ENCODE measurements at regions not wholly inside any gene's neighbourhood (a gene's known extent, or its start where the extent isn't known, plus 50 kb on each side); places are given as distances from the start of the nearest gene placed in this dataset.

- H3K36me3 ChIP-seq (ENCODE audit: low read depth), result no peaks in the 10 kb centered on the region
- ATAC-seq (ENCODE audit: low read depth) (no peak), DNase-seq (ENCODE audit: low spot score) (no peak)
- H3K9me3 ChIP-seq (ENCODE audit: severe bottlenecking), result no peaks in the 10 kb centered on the region
- no peak for TF ChIP-seq CTCF (IDR thresholded peaks at IDR 0.05; ENCODE audit: poor library complexity, severe bottlenecking)
- no peak overlapping the region for H3K27ac ChIP-seq (ENCODE audit: poor library complexity, severe bottlenecking)
- H3K4me1 ChIP-seq (ENCODE audit: insufficient read depth, poor library complexity, severe bottlenecking), result no peaks in the 10 kb centered on the region
- H3K27me3 ChIP-seq (ENCODE audit: insufficient read depth, poor library complexity, severe bottlenecking), result peaks cover 24% of the 10 kb centered on the region
- H3K4me3 ChIP-seq (ENCODE audit: severe bottlenecking), result no peak overlapping the region
These were observed 189.9 kb downstream of the DEPDC1B start for GRCh38 chr5:60510049-60510448.

DNA sequence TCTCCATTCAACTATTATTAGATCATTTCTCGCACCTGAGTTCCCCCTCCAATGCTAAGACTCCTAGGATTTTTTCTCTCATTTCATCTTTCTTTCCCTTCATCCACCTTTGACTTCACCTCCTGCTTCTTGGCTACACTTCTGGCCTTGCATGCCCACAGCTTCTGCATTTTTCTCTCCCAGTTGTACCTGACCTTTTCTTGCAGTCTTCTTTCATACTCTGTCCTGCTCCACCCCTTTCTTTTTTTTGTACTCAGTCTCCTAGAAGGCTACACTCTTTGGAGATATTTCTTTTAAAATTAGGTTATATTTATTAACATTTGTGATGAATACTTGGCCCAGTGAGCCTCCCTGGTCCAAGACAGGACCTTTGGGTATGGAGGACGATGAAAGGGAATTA lies 190.4 kb downstream of the DEPDC1B start:
- H3K4me1 ChIP-seq (ENCODE audit: insufficient read depth, poor library complexity, severe bottlenecking), result no peaks in the 10 kb centered on the region
- H3K27me3 ChIP-seq (ENCODE audit: insufficient read depth, poor library complexity, severe bottlenecking), result peaks cover 19% of the 10 kb centered on the region
- H3K27ac ChIP-seq (ENCODE audit: poor library complexity, severe bottlenecking), result no peak overlapping the region
- H3K9me3 ChIP-seq (ENCODE audit: severe bottlenecking), result no peaks in the 10 kb centered on the region
- no peak for ATAC-seq (ENCODE audit: low read depth)
- no peaks in the 10 kb centered on the region for H3K36me3 ChIP-seq (ENCODE audit: low read depth)
- TF ChIP-seq CTCF (IDR thresholded peaks at IDR 0.05; ENCODE audit: poor library complexity, severe bottlenecking), result no peak
- DNase-seq (ENCODE audit: low spot score), result no peak
- no peak overlapping the region for H3K4me3 ChIP-seq (ENCODE audit: severe bottlenecking)

DNA sequence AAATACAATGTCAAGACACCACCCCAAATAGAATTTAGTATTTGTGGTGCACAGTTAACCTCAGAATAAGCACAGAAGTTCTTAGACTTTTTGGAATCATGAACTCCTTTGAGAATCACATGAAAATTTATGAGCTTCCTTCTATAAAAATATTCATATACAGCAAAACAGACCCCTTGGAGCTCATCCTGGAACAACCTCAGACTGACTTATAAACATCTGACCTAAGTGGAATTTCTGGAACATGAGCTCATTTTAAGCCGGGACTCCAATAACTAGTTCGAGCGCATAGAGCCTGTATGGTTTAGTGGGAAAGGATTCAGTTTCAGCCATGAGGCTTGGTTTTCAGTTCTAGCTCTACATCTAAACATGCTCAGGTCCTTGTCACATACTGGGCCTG lies 192.3 kb downstream of the DEPDC1B start:
- no peak overlapping the region for H3K27ac ChIP-seq (ENCODE audit: poor library complexity, severe bottlenecking)
- no peaks in the 10 kb centered on the region for H3K4me1 ChIP-seq (ENCODE audit: insufficient read depth, poor library complexity, severe bottlenecking)
- H3K36me3 ChIP-seq (ENCODE audit: low read depth), result no peaks in the 10 kb centered on the region
- H3K4me3 ChIP-seq (ENCODE audit: severe bottlenecking), result no peak overlapping the region
- H3K9me3 ChIP-seq (ENCODE audit: severe bottlenecking), result no peaks in the 10 kb centered on the region
- no peak for ATAC-seq (ENCODE audit: low read depth)
- no peak for DNase-seq (ENCODE audit: low spot score)
- TF ChIP-seq CTCF (IDR thresholded peaks at IDR 0.05; ENCODE audit: poor library complexity, severe bottlenecking), result no peak
- H3K27me3 ChIP-seq (ENCODE audit: insufficient read depth, poor library complexity, severe bottlenecking), result peaks cover 14% of the 10 kb centered on the region

DNA sequence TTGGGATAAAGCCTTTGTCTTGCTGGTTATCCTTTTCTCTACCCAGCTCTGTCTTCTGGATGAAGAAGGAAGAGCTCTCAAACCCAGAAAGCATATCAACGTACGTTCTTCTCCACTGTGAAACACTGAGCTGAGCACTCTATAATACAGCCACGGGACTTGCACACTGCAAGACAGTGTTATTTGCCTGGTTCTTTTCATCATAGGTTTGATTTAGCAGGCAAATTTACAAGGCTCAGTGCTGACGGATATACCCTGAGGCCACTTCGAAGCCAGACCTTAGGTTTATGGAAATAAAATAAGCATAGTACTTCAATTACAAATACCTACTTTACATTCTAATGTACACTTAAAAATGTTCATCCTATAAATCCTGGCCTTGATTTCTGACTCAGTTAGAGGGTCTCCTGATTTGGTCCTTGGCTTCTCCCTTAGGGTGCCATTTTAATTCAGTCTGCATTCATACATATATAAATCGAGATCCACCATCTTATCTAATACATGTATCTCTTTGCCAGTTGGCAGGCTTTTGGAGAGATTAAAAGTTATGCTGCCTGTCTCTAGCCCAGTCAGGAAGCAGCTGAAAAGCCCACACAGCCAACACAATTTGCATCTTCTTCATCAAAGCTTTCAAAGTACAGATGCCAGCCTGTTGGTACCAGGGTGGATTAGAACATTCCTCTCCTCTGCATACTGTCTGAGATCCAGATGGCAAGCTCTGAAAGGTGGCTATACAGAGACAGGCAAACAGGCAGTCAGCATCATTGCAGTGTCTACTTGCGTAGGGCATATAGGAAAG lies 194.4 kb downstream of the DEPDC1B start:
- Histone ChIP-seq H3K9me3 (ENCODE audit: severe bottlenecking) (peaks cover 3% of the 10 kb centered on the region), H3K27ac (ENCODE audit: poor library complexity, severe bottlenecking) (no peak overlapping the region), H3K4me1 (ENCODE audit: insufficient read depth, poor library complexity, severe bottlenecking) (no peaks in the 10 kb centered on the region), H3K4me3 (ENCODE audit: severe bottlenecking) (no peak overlapping the region), H3K27me3 (ENCODE audit: insufficient read depth, poor library complexity, severe bottlenecking) (peaks cover 7% of the 10 kb centered on the region), H3K36me3 (ENCODE audit: low read depth) (no peaks in the 10 kb centered on the region)
- ATAC-seq (ENCODE audit: low read depth) (no peak), DNase-seq (ENCODE audit: low spot score) (no peak)
- TF ChIP-seq CTCF (IDR thresholded peaks at IDR 0.05; ENCODE audit: poor library complexity, severe bottlenecking), result no peak

DNA sequence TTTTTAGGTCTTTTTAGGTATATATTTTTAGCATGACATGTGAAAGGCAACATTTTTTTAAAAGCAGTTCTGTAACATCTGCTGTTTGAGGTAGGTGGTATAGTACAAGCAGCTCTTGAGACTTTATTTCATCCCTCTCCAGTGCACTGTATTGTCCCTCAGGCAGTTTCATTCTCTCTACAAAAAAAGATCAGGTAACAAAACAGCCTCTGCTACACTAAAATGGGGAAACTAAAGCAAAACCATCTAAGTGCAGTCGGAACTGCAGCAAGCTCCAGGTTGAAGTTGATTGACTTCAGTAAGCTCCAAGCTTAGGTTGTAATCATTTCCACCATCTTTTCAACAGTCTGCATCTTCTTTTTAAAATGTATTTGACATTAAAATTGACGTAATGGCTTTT lies 195.6 kb downstream of the DEPDC1B start:
- no peak for ATAC-seq (ENCODE audit: low read depth)

More for the DNA sequence above, 195.6 kb downstream of the DEPDC1B start:
- DNase-seq (ENCODE audit: low spot score), result no peak
- TF ChIP-seq CTCF (IDR thresholded peaks at IDR 0.05; ENCODE audit: poor library complexity, severe bottlenecking), result no peak
- Histone ChIP-seq H3K4me1 (ENCODE audit: insufficient read depth, poor library complexity, severe bottlenecking) (no peaks in the 10 kb centered on the region), H3K36me3 (ENCODE audit: low read depth) (no peaks in the 10 kb centered on the region), H3K4me3 (ENCODE audit: severe bottlenecking) (no peak overlapping the region), H3K27ac (ENCODE audit: poor library complexity, severe bottlenecking) (no peak overlapping the region), H3K27me3 (ENCODE audit: insufficient read depth, poor library complexity, severe bottlenecking) (peaks cover 7% of the 10 kb centered on the region), H3K9me3 (ENCODE audit: severe bottlenecking) (peaks cover 3% of the 10 kb centered on the region)

Data from RWPE2 (cell line).